GM23338 (cell line): ENCODE measurements at regions not wholly inside any gene's neighbourhood (a gene's known extent, or its start where the extent isn't known, plus 50 kb on each side); places are given as distances from the start of the nearest gene placed in this dataset.
"Not testable (repeated sequence)": the region's sequence is repeated elsewhere in the genome, so short reads cannot be mapped to it uniquely, and the experiment has no call there.

Source experiments
- CTCF ChIP-seq, 2 experiments: fragments of 200-600 bp in 1 of 2; sonication (generic) in 1 of 2; conservative IDR thresholded peaks; 2 replicates each; pipeline versions ENCODE4 v1.5.1 to v1.6.1; 2016 to 2017; ENCODE audit warnings: antibody characterized with exemption in 2 of 2, low read depth in 2 of 2, mild to moderate bottlenecking in 2 of 2, moderate library complexity in 1 of 2
- EZH2 ChIP-seq: fragments of 200-600 bp; sonication (generic); IDR thresholded peaks from one replicate; pipeline ENCODE4 v1.8.0; 2017; ENCODE audit warnings: antibody characterized with exemption, mild to moderate bottlenecking, low read depth; ENCODE audit not compliant: unreplicated experiment
- POLR2AphosphoS5 ChIP-seq: IDR thresholded peaks from 2 replicates; pipeline ENCODE4 v1.6.1; 2016; ENCODE audit warnings: antibody characterized with exemption, low read depth

GRCh38 chr4:131925662-131926061, 1223.4 kb upstream of the PCDH10 start:
- TF ChIP-seq CTCF (conservative IDR thresholded peaks at IDR 0.05; ENCODE audit: low read depth in 2 of 2); EZH2; POLR2AphosphoS5: not testable (repeated sequence)
